T-helper 2 cell treated with Interferon-gamma antibody and Interleukin-4, amounts not matched to agents 100 ng/mL and 5 ng/mL, for 36 hours (primary cell): ENCODE measurements at regions not wholly inside any gene's neighbourhood (a gene's known extent, or its start where the extent isn't known, plus 50 kb on each side); places are given as distances from the start of the nearest gene placed in this dataset.

Experiments
- intact Hi-C: fragments of 100-400 bp; cut with micrococcal nuclease; formaldehyde crosslinking; loops from one replicate; pipeline ENCODE4 v1.15.1; 2023

- intact Hi-C loops, result no loop called here
Measured at GRCh38 chr15:95300958-95301357, 1029.5 kb upstream of the NR2F2 start.

- intact Hi-C loops, result no loop called here
Measured at GRCh38 chr15:95302206-95302605, 1028.3 kb upstream of the NR2F2 start.

GRCh38 chr15:95302809-95303208 lies 1027.7 kb upstream of the NR2F2 start:
- intact Hi-C loops, result no loop called here

- intact Hi-C loops, result no loop called here
Measured at GRCh38 chr15:95303713-95304112, 1026.8 kb upstream of the NR2F2 start.

GRCh38 chr15:95304151-95304946 lies 1026.2 kb upstream of the NR2F2 start:
- intact Hi-C loops, result no loop called here

GRCh38 chr15:95304947-95305400 lies 1025.5 kb upstream of the NR2F2 start:
- intact Hi-C loops, result no loop called here

- intact Hi-C loops, result no loop called here
Measured at GRCh38 chr15:95307115-95307514, 1023.4 kb upstream of the NR2F2 start.

- intact Hi-C loops, result no loop called here
Measured at GRCh38 chr15:95319242-95319641, 1011.3 kb upstream of the NR2F2 start.

GRCh38 chr15:95323796-95324195 lies 1006.7 kb upstream of the NR2F2 start:
- intact Hi-C loops, result no loop called here

- intact Hi-C loops, result no loop called here
Measured at GRCh38 chr15:95324656-95325055, 1005.8 kb upstream of the NR2F2 start.

- intact Hi-C loops, result no loop called here
Measured at GRCh38 chr15:95325763-95326404, 1004.6 kb upstream of the NR2F2 start.

- intact Hi-C loops, result no loop called here
Measured at GRCh38 chr15:95326431-95327182, 1003.9 kb upstream of the NR2F2 start.

- intact Hi-C loops, result no loop called here
Measured at GRCh38 chr15:95327183-95327525, 1003.3 kb upstream of the NR2F2 start.

- intact Hi-C loops, result no loop called here
Measured at GRCh38 chr15:95327661-95328060, 1002.8 kb upstream of the NR2F2 start.

- intact Hi-C loops, result no loop called here
Measured at GRCh38 chr15:95328559-95328958, 1001.9 kb upstream of the NR2F2 start.

GRCh38 chr15:95329362-95329761 lies 1001.1 kb upstream of the NR2F2 start:
- intact Hi-C loops, result no loop called here

- intact Hi-C loops, result no loop called here
Measured at GRCh38 chr15:95341686-95342085, 988.8 kb upstream of the NR2F2 start.

- intact Hi-C loops, result no loop called here
Measured at GRCh38 chr15:95345867-95346266, 984.6 kb upstream of the NR2F2 start.

GRCh38 chr15:95346721-95347475 lies 983.6 kb upstream of the NR2F2 start:
- intact Hi-C loops, result no loop called here

GRCh38 chr15:95347837-95348236 lies 982.7 kb upstream of the NR2F2 start:
- intact Hi-C loops, result no loop called here

- intact Hi-C loops, result no loop called here
Measured at GRCh38 chr15:95350908-95351307, 979.6 kb upstream of the NR2F2 start.
